IPS DF 6.9 (cell line): ENCODE measurements at regions not wholly inside any gene's neighbourhood (a gene's known extent, or its start where the extent isn't known, plus 50 kb on each side); places are given as distances from the start of the nearest gene placed in this dataset.

Experiments used
- DNase-seq: peaks from one replicate; pipeline ENCODE4 v3.0.0-alpha.2; 2013; ENCODE audit warnings: low read depth, low spot score
- H3K27ac ChIP-seq: one replicate; pipeline ENCODE4 v1.5.1; 2013; ENCODE audit warnings: low read length, control low read depth
- H3K27me3 ChIP-seq: 2 replicates; pipeline ENCODE4 v1.6.1; 2013; ENCODE audit warnings: mild to moderate bottlenecking, low read length; ENCODE audit not compliant: control insufficient read depth, insufficient read depth
- H3K36me3 ChIP-seq: 2 replicates; pipeline ENCODE4 v1.6.1; 2013; ENCODE audit warnings: low read length; ENCODE audit not compliant: control insufficient read depth, insufficient read depth
- H3K4me1 ChIP-seq: 2 replicates; pipeline ENCODE4 v1.6.1; 2013; ENCODE audit warnings: low read length; ENCODE audit not compliant: control insufficient read depth, insufficient read depth
- H3K4me3 ChIP-seq: 2 replicates; pipeline ENCODE4 v1.5.1; 2013; ENCODE audit warnings: mild to moderate bottlenecking, low read length
- H3K9me3 ChIP-seq: 2 replicates; pipeline ENCODE4 v1.6.1; 2013; ENCODE audit warnings: low read length, inconsistent platforms; ENCODE audit not compliant: control insufficient read depth, insufficient read depth
- WGBS: extraction: QIAGEN DNeasy Blood & Tissue Kit; methylation state at CpG from one replicate; pipeline ENCODE4 v1.1.7; 2013; ENCODE audit warnings: mixed read lengths, missing lambda C conversion rate; ENCODE audit not compliant: insufficient read length, insufficient coverage; 5-methylcytosine and 5-hydroxymethylcytosine counted together

DNA sequence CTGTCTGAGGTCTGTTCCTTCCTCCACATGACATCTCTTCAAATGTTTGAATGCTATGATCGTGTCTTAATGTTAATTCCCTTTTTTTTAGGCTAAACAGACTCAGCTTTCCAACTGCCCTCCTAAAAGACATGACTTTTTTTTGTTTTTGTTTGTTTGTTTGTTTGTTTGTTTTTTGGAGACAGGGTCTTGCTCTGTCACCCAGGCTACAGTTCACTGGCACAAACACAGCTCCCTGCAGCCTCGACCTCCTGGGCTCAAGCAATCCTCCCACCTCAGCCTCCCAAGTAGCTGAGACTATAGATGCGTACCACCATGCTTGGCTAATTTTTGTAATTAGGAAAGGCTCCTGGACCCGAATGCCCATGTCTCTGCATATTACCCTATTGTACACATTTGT lies 176.5 kb downstream of the ABCA8 start:
- no peaks in the 10 kb centered on the region for H3K27me3 ChIP-seq
- no peaks in the 10 kb centered on the region for H3K9me3 ChIP-seq
- no CpG with 5 or more reads among the region's 4 CpGs for WGBS
- no peaks in the 10 kb centered on the region for H3K36me3 ChIP-seq
- H3K4me1 ChIP-seq = no peaks in the 10 kb centered on the region
- no peak overlapping the region for H3K27ac ChIP-seq
- DNase-seq = no peak
- H3K4me3 ChIP-seq = no peak overlapping the region

DNA sequence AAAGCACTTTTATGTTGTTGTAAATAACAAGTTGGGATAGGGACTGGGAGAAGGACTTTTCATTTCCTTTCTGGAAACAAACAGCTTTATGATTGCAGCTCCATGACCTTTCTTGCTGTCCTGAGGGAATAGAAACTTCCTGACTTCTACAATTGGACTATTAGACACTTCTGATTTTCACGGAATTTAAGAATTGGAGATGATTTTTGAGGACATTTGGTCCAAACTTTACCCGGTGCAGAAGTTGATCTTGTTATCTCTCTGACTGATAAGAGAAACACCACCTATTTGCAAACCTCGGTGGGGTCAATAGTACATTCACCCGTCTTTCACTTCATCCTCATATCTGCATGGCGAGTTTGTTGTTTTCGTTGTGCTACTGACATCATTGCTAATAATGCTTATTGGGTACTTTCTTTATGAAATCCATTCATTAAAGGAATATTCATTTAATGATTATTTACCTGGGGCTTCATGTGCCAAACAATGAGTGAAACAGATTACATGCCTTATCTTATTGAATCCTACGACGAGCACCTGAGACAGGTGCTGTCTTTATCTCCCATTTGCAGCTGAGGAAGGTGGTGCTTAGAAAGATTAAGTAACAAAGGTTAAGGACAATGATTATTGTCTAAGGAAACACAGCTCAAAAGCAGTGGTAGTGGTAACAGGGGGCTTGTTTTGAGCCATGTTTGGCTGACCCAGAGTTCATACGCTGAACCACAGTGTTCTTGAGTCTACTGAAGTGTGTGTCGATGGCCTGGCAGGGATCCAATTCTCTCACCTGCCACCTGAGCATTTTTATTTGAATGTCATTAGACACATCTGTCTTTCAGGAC lies 176.9 kb upstream of the FAM20A start:
- Histone ChIP-seq H3K27ac (no peak overlapping the region), H3K4me3 (no peak overlapping the region), H3K27me3 (no peaks in the 10 kb centered on the region), H3K4me1 (no peaks in the 10 kb centered on the region), H3K36me3 (no peaks in the 10 kb centered on the region), H3K9me3 (no peaks in the 10 kb centered on the region)
- no peak for DNase-seq
- WGBS = no CpG with 5 or more reads among the region's 10 CpGs

DNA sequence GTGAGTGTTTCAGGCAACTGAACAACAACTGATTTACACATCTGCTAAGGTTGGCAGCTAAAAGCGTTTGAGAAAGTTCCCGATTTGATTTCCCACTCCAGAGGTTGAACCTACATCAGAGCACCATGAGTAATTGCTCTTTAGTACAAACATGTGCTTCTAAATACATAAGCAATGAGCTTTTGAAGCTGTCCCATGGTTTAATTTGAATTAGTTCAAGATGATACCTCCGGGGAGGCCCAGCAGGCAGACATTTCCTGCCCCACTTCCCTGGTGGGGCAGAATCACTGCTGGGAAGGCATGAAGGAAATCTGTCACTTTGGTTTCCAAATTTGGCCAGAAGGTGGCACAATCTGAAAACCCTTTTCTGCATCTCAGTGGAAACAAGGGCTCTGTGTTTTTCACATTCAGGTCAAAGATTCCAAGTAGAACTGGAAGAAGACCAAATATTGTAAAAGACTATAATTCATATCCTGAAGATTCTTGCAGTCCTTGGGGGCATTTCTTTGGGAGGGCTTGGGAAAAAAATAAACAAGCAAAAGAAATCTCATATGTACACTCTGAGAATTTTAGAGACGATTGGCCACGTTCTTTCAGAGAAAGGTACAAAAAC lies 176.2 kb upstream of the FAM20A start:
- Histone ChIP-seq H3K4me1 (no peaks in the 10 kb centered on the region), H3K27me3 (no peaks in the 10 kb centered on the region), H3K9me3 (no peaks in the 10 kb centered on the region), H3K4me3 (no peak overlapping the region), H3K27ac (no peak overlapping the region), H3K36me3 (no peaks in the 10 kb centered on the region)
- no peak for DNase-seq
- WGBS = no CpG with 5 or more reads among the region's 5 CpGs

DNA sequence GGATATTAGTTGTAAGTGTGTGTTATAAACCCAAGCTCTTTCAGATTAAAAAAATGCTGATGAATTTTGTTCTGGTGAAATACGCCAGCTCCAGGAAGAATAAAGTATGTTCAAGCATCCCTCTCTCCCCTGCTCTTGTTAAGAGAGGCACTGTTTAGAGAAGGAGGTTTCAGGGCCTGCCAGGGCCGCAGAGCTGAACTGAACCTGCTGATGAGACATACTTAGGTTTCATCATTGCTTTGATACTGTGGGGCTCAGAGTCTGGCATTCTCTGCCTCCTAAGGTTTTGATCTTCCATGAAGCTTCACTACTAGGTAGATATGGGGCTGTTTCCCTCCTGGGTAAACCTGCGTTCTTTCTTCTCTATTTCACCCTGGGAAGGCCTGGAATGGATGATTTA lies 175.3 kb upstream of the FAM20A start:
- Histone ChIP-seq H3K27ac (no peak overlapping the region), H3K4me3 (no peak overlapping the region), H3K9me3 (no peaks in the 10 kb centered on the region), H3K4me1 (no peaks in the 10 kb centered on the region), H3K27me3 (no peaks in the 10 kb centered on the region), H3K36me3 (no peaks in the 10 kb centered on the region)
- WGBS = no CpG with 5 or more reads among the region's 3 CpGs
- DNase-seq = no peak

- no CpG with 5 or more reads among the region's 2 CpGs for WGBS
- Histone ChIP-seq H3K9me3 (no peaks in the 10 kb centered on the region), H3K4me1 (no peaks in the 10 kb centered on the region), H3K27ac (no peak overlapping the region), H3K36me3 (no peaks in the 10 kb centered on the region), H3K4me3 (no peak overlapping the region), H3K27me3 (no peaks in the 10 kb centered on the region)
- DNase-seq = no peak
These were observed 174.8 kb upstream of the FAM20A start for GRCh38 chr17:68775969-68776368.

DNA sequence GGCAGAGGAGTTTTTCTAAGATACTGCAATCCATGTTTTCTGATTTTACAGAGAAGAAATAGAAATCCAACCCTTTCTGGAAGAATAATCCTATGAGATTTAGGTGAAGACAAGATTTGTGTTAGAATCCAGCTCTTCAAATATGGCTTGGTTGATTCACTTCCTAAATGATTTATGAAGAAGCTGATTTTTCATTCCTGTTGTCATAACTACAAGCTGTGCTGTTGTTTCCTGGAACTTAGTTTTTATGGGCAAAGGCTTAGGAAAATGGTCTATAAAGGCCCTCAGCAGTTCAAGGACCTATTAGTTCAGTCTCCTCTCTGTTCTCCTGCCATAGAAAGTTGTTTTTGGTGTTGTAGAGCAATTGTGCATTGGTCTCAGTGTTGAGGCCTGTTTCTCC lies 174.2 kb upstream of the FAM20A start:
- Histone ChIP-seq H3K4me1 (no peaks in the 10 kb centered on the region), H3K27me3 (no peaks in the 10 kb centered on the region), H3K9me3 (no peaks in the 10 kb centered on the region), H3K36me3 (no peaks in the 10 kb centered on the region), H3K4me3 (no peak overlapping the region), H3K27ac (no peak overlapping the region)
- no peak for DNase-seq

DNA sequence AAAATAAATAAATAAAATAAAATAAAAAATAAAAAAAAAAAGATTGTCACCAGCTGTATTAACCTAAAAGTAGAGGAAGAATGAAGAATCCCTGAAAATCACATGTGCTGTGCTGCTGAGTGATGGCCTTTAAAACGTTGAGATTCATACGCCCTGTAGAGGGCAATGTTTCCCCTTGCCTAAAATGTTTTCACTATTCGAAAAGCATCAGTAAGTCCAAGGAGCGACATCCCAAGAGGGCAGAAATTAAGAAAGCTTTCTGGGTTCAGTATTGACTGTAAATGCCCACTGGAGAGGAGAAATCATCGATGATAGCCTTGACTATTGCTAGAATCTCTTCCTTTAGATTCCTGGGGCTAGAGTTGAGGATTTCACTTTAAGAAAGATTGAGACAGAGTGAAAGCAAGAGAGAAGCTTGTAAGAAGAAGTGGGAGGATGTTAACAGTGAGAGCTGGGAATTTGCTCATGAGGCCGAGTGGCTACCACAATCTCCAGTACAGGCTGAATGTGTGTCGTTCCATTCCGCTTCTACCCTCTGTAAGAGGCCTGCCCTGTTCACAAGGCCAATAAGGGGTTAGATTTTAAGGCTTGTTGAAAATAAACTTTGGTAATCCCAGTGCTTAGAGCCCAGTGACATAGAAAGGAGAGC lies 170.8 kb upstream of the FAM20A start:
- Histone ChIP-seq H3K36me3 (no peaks in the 10 kb centered on the region), H3K4me1 (no peaks in the 10 kb centered on the region), H3K27me3 (no peaks in the 10 kb centered on the region), H3K9me3 (no peaks in the 10 kb centered on the region), H3K27ac (no peak overlapping the region), H3K4me3 (no peak overlapping the region)
- no CpG with 5 or more reads among the region's 8 CpGs for WGBS
- DNase-seq = no peak

DNA sequence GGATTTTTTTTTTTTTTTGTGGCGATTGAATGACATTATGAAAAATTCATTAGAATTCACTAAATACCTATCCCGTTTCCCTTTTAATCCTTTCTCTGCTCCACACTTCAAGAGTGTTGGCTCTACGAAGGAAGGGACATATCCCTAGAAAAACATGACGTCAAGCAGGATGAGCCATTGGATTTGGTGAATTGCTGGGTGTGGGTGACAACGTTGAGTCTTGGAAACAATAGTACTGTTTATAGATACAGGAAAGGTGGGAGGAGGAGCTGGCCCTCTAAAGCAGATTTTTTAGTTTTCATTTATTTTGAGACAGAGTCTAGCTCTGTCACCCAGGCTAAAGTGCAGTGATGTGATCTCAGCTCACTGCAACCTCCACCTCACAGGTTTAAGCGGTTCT lies 167.6 kb upstream of the FAM20A start:
- no peak for DNase-seq
- H3K36me3 ChIP-seq = no peaks in the 10 kb centered on the region
- H3K27me3 ChIP-seq = no peaks in the 10 kb centered on the region
- H3K9me3 ChIP-seq = no peaks in the 10 kb centered on the region
- no CpG with 5 or more reads among the region's 6 CpGs for WGBS
- H3K4me3 ChIP-seq = no peak overlapping the region
- no peaks in the 10 kb centered on the region for H3K4me1 ChIP-seq
- no peak overlapping the region for H3K27ac ChIP-seq

DNA sequence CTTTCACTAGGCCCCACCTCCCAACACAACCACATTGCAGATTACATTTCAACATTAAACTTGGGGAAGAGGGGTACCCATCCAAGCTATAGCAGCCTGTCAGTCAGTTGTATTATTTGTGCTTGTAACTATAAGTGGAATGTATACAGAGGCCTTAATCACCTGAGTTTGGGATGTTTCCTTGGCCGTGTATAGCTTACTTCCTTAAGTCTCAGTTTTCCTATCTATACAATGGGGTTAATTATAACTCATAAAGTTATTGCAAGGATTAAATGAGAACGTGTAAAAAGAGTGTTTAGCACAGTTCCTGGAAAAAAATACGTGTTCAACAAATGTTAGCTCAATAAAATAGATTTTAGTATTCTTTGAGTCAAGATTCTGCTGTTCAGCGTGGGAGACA lies 165.5 kb upstream of the FAM20A start:
- H3K9me3 ChIP-seq = no peaks in the 10 kb centered on the region
- H3K27me3 ChIP-seq = no peaks in the 10 kb centered on the region
- no peak overlapping the region for H3K27ac ChIP-seq
- no peaks in the 10 kb centered on the region for H3K36me3 ChIP-seq
- no CpG with 5 or more reads among the region's 4 CpGs for WGBS
- no peaks in the 10 kb centered on the region for H3K4me1 ChIP-seq
- no peak for DNase-seq
- no peak overlapping the region for H3K4me3 ChIP-seq

GRCh38 chr17:68763562-68763961 lies 162.4 kb upstream of the FAM20A start:
- Histone ChIP-seq H3K27me3 (no peaks in the 10 kb centered on the region), H3K4me3 (no peak overlapping the region), H3K9me3 (no peaks in the 10 kb centered on the region), H3K27ac (no peak overlapping the region), H3K4me1 (no peaks in the 10 kb centered on the region; the same call in 1 of the 2 replicates), H3K36me3 (no peaks in the 10 kb centered on the region)
- WGBS = no CpG with 5 or more reads among the region's 1 CpG
- no peak for DNase-seq
